SK-N-SH (cell line): ENCODE measurements at regions not wholly inside any gene's neighbourhood (a gene's known extent, or its start where the extent isn't known, plus 50 kb on each side); places are given as distances from the start of the nearest gene placed in this dataset.

ENCODE experiments used
- CTCF ChIA-PET: fragments of 300-600, 350-600 bp; formaldehyde crosslinking; extraction: SDS; loops from one replicate; lab custom pipeline; 2021; lab: Yijun Ruan, JAX
- POLR2A ChIA-PET: fragments of 350-600 bp; sonication (Branson Sonifier 250); formaldehyde crosslinking; extraction: SDS; loops from one replicate; lab custom pipeline; 2020; ENCODE audit warnings: antibody characterized with exemption, inconsistent platforms; lab: Yijun Ruan, JAX
- DNase-seq: peaks from one replicate; pipeline ENCODE4 v3.0.0; 2012
- H2AFZ ChIP-seq: fragments of 200-600 bp; sonication (generic); 2 replicates; pipeline ENCODE4 v1.8.1; 2016; ENCODE audit warnings: antibody characterized with exemption, mild to moderate bottlenecking, low read depth
- H3F3A ChIP-seq: fragments of 200-600 bp; sonication (generic); replicated peaks from 2 replicates; pipeline ENCODE3; 2016; ENCODE audit warnings: antibody characterized with exemption, mild to moderate bottlenecking; ENCODE audit not compliant: insufficient read depth
- H3K27ac ChIP-seq, 2 experiments: fragments of 200-500 bp in 1 of 2; fragments of 200-600 bp in 1 of 2; sonication (Bioruptor generic) in 1 of 2; sonication (generic), shearing (Covaris generic) in 1 of 2; 2 replicates each; pipeline versions ENCODE4 v1.5.1 to v1.6.1; 2014 to 2016; ENCODE audit warnings: low read depth in 2 of 2, inconsistent platforms in 1 of 2, low read length in 1 of 2, mild to moderate bottlenecking in 1 of 2, mixed read lengths in 1 of 2
- H3K27me3 ChIP-seq: fragments of 200-600 bp; sonication (generic), shearing (Covaris generic); 2 replicates; pipeline ENCODE4 v1.6.1; 2016; ENCODE audit warnings: mixed run types; ENCODE audit not compliant: insufficient read depth
- H3K36me3 ChIP-seq, 2 experiments: fragments of 200-500 bp in 1 of 2; fragments of 200-600 bp in 1 of 2; sonication (Bioruptor generic) in 1 of 2; sonication (generic) in 1 of 2; replicated peaks in 1 of 2; 2 replicates each; pipeline versions ENCODE3 to v1.5.1; 2014 to 2016; ENCODE audit warnings: low read length in 1 of 2, mild to moderate bottlenecking in 1 of 2; ENCODE audit not compliant: insufficient read depth in 2 of 2, control insufficient read depth in 1 of 2
- H3K4me1 ChIP-seq, 2 experiments: fragments of 200-500 bp in 1 of 2; fragments of 200-600 bp in 1 of 2; sonication (Bioruptor generic) in 1 of 2; sonication (generic), shearing (Covaris generic) in 1 of 2; 2 replicates each; pipeline versions ENCODE4 v1.5.1 to v1.6.1; 2014 to 2016; ENCODE audit warnings: low read depth in 1 of 2, low read length in 1 of 2, mixed run types in 1 of 2; ENCODE audit not compliant: insufficient read depth in 2 of 2, control insufficient read depth in 1 of 2
- H3K4me2 ChIP-seq: fragments of 200-600 bp; sonication (generic), shearing (Covaris generic); 2 replicates; pipeline ENCODE4 v1.6.1; 2017; ENCODE audit warnings: mixed run types
- H3K4me3 ChIP-seq, 2 experiments: fragments of 200-500 bp in 1 of 2; fragments of 200-600 bp in 1 of 2; sonication (Bioruptor generic) in 1 of 2; sonication (generic), shearing (Covaris generic) in 1 of 2; 2 replicates each; pipeline versions ENCODE4 v1.5.1 to v1.8.1; 2014 to 2016; ENCODE audit warnings: low read depth in 2 of 2, inconsistent platforms in 1 of 2, low read length in 1 of 2, mild to moderate bottlenecking in 1 of 2, mixed read lengths in 1 of 2, moderate library complexity in 1 of 2
- H3K79me2 ChIP-seq: fragments of 200-600 bp; sonication (generic); 2 replicates; pipeline ENCODE4 v1.8.1; 2017; ENCODE audit warnings: mild to moderate bottlenecking; ENCODE audit not compliant: insufficient read depth
- H3K9ac ChIP-seq: fragments of 200-600 bp; sonication (generic); 2 replicates; pipeline ENCODE4 v1.6.1; 2017; ENCODE audit warnings: mixed run types
- H3K9me2 ChIP-seq: fragments of 200-600 bp; sonication (generic); 2 replicates; pipeline ENCODE4 v1.6.1; 2017; ENCODE audit warnings: mixed run types
- H3K9me3 ChIP-seq: fragments of 200-600 bp; sonication (generic); 2 replicates; pipeline ENCODE4 v1.6.1; 2017; ENCODE audit warnings: mixed run types, mild to moderate bottlenecking, moderate library complexity
- H4K20me1 ChIP-seq: fragments of 200-600 bp; sonication (generic); 2 replicates; pipeline ENCODE4 v1.6.1; 2017; ENCODE audit warnings: mild to moderate bottlenecking, mixed run types; ENCODE audit not compliant: insufficient read depth
- EP300 ChIP-seq, 2 experiments: IDR thresholded peaks; 2 replicates each; pipeline versions ENCODE4 v1.4.0 to v1.6.1; 2012; ENCODE audit warnings: borderline replicate concordance in 1 of 2, low read depth in 1 of 2, low read length in 1 of 2
- EZH2phosphoT487 ChIP-seq: fragments of 200-600 bp; sonication (generic); IDR thresholded peaks from 2 replicates; pipeline ENCODE4 v1.6.1; 2017; ENCODE audit warnings: low read depth, mixed run types, mild to moderate bottlenecking, antibody characterized with exemption, moderate library complexity, borderline replicate concordance
- FOSL2 ChIP-seq: IDR thresholded peaks from 2 replicates; pipeline ENCODE4 v1.4.0; 2012; ENCODE audit warnings: low read depth, mild to moderate bottlenecking, moderate library complexity, borderline replicate concordance
- FOXJ3 ChIP-seq: sonication (generic); formaldehyde crosslinking; IDR thresholded peaks from 2 replicates; pipeline ENCODE4 v1.5.1; 2020; ENCODE audit warnings: mild to moderate bottlenecking, missing genetic modification reagents
- FOXM1 ChIP-seq: IDR thresholded peaks from 2 replicates; pipeline ENCODE4 v1.4.0; 2012; ENCODE audit warnings: low read depth, mild to moderate bottlenecking
- GABPA ChIP-seq: IDR thresholded peaks from 2 replicates; pipeline ENCODE4 v1.4.0; 2012; ENCODE audit warnings: low read depth, mild to moderate bottlenecking
- GATA2 ChIP-seq: sonication (generic); formaldehyde crosslinking; IDR thresholded peaks from 2 replicates; pipeline ENCODE4 v1.5.0; 2020; ENCODE audit warnings: mild to moderate bottlenecking, missing genetic modification reagents
- JUND ChIP-seq: IDR thresholded peaks from 2 replicates; pipeline ENCODE4 v1.4.0; 2012
- MEF2A ChIP-seq: IDR thresholded peaks from 2 replicates; pipeline ENCODE4 v1.4.0; 2012; ENCODE audit warnings: low read depth, borderline replicate concordance
- MXI1 ChIP-seq: IDR thresholded peaks from 2 replicates; pipeline ENCODE4 v1.6.1; 2012; ENCODE audit warnings: mild to moderate bottlenecking, low read depth, low read length, improper control_type of control experiment
- POLR2AphosphoS5 ChIP-seq: IDR thresholded peaks from 2 replicates; pipeline ENCODE4 v1.6.1; 2012; ENCODE audit warnings: low read depth, low read length
- RFX5 ChIP-seq: IDR thresholded peaks from 2 replicates; pipeline ENCODE4 v1.6.1; 2012; ENCODE audit warnings: mild to moderate bottlenecking, improper control_type of control experiment, low read length
- SIN3A ChIP-seq: IDR thresholded peaks from 2 replicates; pipeline ENCODE4 v1.6.1; 2012; ENCODE audit warnings: low read depth, mild to moderate bottlenecking, low read length, moderate library complexity, borderline replicate concordance
- TAF1 ChIP-seq: IDR thresholded peaks from 2 replicates; pipeline ENCODE4 v1.6.1; 2012; ENCODE audit warnings: low read depth, mild to moderate bottlenecking, low read length, moderate library complexity, borderline replicate concordance
- TCF12 ChIP-seq: IDR thresholded peaks from 2 replicates; pipeline ENCODE4 v1.4.0; 2012
- YY1 ChIP-seq: IDR thresholded peaks from 2 replicates; pipeline ENCODE4 v1.4.0; 2012; ENCODE audit warnings: low read depth, mild to moderate bottlenecking
- WGBS: methylation state at CpG from one replicate; pipeline ENCODE4 v1.1.6; 2017; ENCODE audit warnings: low lambda C conversion rate; 5-methylcytosine and 5-hydroxymethylcytosine counted together
- TF ChIP-seq, protein P1 (sequence below): IDR thresholded peaks from 2 replicates; pipeline ENCODE4; 2012
- TF ChIP-seq, protein P2 (sequence below): fragments of 200-600 bp; sonication (generic); IDR thresholded peaks from 2 replicates; pipeline ENCODE4 v1.6.1; 2017; ENCODE audit warnings: antibody characterized with exemption, mild to moderate bottlenecking, moderate library complexity
- TF ChIP-seq, protein P3 (sequence below): fragments of 150-350 bp; IDR thresholded peaks from 2 replicates; pipeline ENCODE4 v1.6.1; 2016; ENCODE audit warnings: mild to moderate bottlenecking, low read depth, low read length
- TF ChIP-seq, protein P4 (sequence below): IDR thresholded peaks from 2 replicates; pipeline ENCODE4 v1.4.0; 2012; ENCODE audit warnings: low read depth
- TF ChIP-seq, protein P5 (sequence below): IDR thresholded peaks from 2 replicates; pipeline ENCODE4 v1.4.0; 2012; ENCODE audit warnings: low read depth, borderline replicate concordance
- TF ChIP-seq, protein P6 (sequence below): fragments of 150-350 bp; IDR thresholded peaks from 2 replicates; pipeline ENCODE4 v1.6.1; 2017; ENCODE audit warnings: antibody characterized with exemption, low read length, low read depth, borderline replicate concordance

DNA sequence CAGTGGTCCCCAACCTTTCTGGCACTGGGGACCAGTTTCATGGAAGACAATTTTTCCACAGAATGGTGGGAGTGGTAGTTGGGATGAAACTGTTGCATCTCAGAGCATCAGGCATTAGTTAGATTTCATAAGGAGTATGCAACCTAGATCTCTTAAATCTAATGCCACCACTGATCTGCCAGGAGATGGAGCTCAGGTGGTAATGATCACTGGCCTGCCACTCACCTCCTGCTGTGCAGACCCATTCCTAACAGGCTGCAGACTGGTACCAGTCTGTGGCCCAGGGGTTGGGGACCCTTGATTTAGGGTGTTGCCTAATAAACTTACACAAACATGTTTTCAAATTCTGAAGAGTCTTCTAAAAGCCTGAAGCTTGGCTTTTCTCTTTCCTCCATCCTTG lies 261.3 kb downstream of the CDH19 start:
- H3K79me2 ChIP-seq, result no peaks in the 10 kb centered on the region
- TF ChIP-seq GATA2 (CRISPR knock-in tag) (no peak), EZH2phosphoT487 (no peak), JUND (no peak), SIN3A (no peak), GABPA (no peak), POLR2AphosphoS5 (no peak)
- TF ChIP-seq, protein P1, sequence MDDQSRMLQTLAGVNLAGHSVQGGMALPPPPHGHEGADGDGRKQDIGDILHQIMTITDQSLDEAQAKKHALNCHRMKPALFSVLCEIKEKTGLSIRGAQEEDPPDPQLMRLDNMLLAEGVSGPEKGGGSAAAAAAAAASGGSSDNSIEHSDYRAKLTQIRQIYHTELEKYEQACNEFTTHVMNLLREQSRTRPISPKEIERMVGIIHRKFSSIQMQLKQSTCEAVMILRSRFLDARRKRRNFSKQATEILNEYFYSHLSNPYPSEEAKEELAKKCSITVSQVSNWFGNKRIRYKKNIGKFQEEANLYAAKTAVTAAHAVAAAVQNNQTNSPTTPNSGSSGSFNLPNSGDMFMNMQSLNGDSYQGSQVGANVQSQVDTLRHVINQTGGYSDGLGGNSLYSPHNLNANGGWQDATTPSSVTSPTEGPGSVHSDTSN, result no peak
- TF ChIP-seq, protein P2, sequence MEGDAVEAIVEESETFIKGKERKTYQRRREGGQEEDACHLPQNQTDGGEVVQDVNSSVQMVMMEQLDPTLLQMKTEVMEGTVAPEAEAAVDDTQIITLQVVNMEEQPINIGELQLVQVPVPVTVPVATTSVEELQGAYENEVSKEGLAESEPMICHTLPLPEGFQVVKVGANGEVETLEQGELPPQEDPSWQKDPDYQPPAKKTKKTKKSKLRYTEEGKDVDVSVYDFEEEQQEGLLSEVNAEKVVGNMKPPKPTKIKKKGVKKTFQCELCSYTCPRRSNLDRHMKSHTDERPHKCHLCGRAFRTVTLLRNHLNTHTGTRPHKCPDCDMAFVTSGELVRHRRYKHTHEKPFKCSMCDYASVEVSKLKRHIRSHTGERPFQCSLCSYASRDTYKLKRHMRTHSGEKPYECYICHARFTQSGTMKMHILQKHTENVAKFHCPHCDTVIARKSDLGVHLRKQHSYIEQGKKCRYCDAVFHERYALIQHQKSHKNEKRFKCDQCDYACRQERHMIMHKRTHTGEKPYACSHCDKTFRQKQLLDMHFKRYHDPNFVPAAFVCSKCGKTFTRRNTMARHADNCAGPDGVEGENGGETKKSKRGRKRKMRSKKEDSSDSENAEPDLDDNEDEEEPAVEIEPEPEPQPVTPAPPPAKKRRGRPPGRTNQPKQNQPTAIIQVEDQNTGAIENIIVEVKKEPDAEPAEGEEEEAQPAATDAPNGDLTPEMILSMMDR, result no peak
- TF ChIP-seq, protein P3, sequence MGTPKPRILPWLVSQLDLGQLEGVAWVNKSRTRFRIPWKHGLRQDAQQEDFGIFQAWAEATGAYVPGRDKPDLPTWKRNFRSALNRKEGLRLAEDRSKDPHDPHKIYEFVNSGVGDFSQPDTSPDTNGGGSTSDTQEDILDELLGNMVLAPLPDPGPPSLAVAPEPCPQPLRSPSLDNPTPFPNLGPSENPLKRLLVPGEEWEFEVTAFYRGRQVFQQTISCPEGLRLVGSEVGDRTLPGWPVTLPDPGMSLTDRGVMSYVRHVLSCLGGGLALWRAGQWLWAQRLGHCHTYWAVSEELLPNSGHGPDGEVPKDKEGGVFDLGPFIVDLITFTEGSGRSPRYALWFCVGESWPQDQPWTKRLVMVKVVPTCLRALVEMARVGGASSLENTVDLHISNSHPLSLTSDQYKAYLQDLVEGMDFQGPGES, result no peak
- H4K20me1 ChIP-seq, result no peaks in the 10 kb centered on the region
- H3K4me2 ChIP-seq, result no peak overlapping the region
- H3K4me1 ChIP-seq, result no peaks in the 10 kb centered on the region; a peak in 1 of 4 replicates
- no peak for DNase-seq
- H3K27ac ChIP-seq, result no peak overlapping the region
- no peaks in the 10 kb centered on the region for H3K9me2 ChIP-seq
- ChIA-PET POLR2A (no interaction called here), CTCF (no interaction called here)
- H3F3A ChIP-seq, result no peaks in the 10 kb centered on the region
- H2AFZ ChIP-seq, result no peak overlapping the region
- no peaks in the 10 kb centered on the region for H3K36me3 ChIP-seq
- no peak overlapping the region for H3K4me3 ChIP-seq
- no peaks in the 10 kb centered on the region for H3K9me3 ChIP-seq
- H3K9ac ChIP-seq, result no peak overlapping the region
- no peaks in the 10 kb centered on the region for H3K27me3 ChIP-seq

DNA sequence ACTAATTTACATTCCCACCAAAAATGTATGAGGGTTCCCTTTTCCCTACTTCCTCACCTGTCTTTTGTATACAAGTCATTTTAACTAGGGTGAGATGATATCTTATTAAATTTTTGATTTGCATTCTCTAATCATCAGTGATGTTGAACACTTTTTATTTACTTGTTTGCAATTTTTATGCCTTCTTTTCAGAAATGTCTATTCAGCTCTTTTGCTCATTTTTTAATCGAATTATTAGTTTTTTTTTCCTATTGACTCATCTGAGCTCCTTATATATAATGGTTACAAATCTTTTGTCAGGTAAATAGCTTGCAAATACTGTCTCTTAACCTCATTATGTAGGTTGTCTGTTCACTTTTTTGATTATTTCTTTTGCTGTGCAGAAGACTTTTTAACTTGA lies 269.4 kb downstream of the CDH19 start:
- WGBS, result 0% methylated on average over 1 of the region's 1 CpG
- Histone ChIP-seq H3K36me3 (no peaks in the 10 kb centered on the region), H3K79me2 (no peaks in the 10 kb centered on the region), H3K4me1 (no peaks in the 10 kb centered on the region), H3K4me3 (no peak overlapping the region), H3K9me2 (no peaks in the 10 kb centered on the region), H3F3A (no peaks in the 10 kb centered on the region), H3K27ac (no peak overlapping the region), H3K9me3 (no peaks in the 10 kb centered on the region), H3K4me2 (no peak overlapping the region), H3K9ac (no peak overlapping the region), H4K20me1 (no peaks in the 10 kb centered on the region), H2AFZ (no peak overlapping the region), H3K27me3 (no peaks in the 10 kb centered on the region)
- POLR2A ChIA-PET, result no interaction called here
- TF ChIP-seq TCF12 (no peak), TAF1 (no peak), POLR2AphosphoS5 (no peak), YY1 (no peak), MEF2A (no peak), RFX5 (no peak), SIN3A (no peak), GABPA (no peak), FOXM1 (no peak), MXI1 (no peak), EZH2phosphoT487 (no peak), FOSL2 (no peak), FOXJ3 (no peak), EP300 (IDR thresholded peaks at IDR 0.05; ENCODE audit: borderline replicate concordance in 1 of 2, low read depth in 1 of 2, low read length in 1 of 2) (no peak), GATA2 (CRISPR knock-in tag) (no peak)
- TF ChIP-seq, protein P4, sequence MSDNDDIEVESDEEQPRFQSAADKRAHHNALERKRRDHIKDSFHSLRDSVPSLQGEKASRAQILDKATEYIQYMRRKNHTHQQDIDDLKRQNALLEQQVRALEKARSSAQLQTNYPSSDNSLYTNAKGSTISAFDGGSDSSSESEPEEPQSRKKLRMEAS, result no peak
- TF ChIP-seq, protein P1, result no peak
- TF ChIP-seq, protein P5, sequence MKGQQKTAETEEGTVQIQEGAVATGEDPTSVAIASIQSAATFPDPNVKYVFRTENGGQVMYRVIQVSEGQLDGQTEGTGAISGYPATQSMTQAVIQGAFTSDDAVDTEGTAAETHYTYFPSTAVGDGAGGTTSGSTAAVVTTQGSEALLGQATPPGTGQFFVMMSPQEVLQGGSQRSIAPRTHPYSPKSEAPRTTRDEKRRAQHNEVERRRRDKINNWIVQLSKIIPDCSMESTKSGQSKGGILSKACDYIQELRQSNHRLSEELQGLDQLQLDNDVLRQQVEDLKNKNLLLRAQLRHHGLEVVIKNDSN, result no peak
- TF ChIP-seq, protein P6, sequence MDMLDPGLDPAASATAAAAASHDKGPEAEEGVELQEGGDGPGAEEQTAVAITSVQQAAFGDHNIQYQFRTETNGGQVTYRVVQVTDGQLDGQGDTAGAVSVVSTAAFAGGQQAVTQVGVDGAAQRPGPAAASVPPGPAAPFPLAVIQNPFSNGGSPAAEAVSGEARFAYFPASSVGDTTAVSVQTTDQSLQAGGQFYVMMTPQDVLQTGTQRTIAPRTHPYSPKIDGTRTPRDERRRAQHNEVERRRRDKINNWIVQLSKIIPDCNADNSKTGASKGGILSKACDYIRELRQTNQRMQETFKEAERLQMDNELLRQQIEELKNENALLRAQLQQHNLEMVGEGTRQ, result no peak
- CTCF ChIA-PET, result no interaction called here
- DNase-seq, result no peak
